ENCODE measurements at regions not wholly inside any gene's neighbourhood (a gene's known extent, or its start where the extent isn't known, plus 50 kb on each side); places are given as distances from the start of the nearest gene placed in this dataset.

GRCh38 chr6:76222189-76222588 is 149.7 kb upstream of the IMPG1 start:
- H3K23me2 ChIP-seq (ENCODE audit: low read depth, low read length): peaks cover 3% of the 10 kb centered on the region; the same call in 1 of the 2 replicates
- H2BK15ac ChIP-seq (ENCODE audit: low read length): no peak overlapping the region
- H3K4ac ChIP-seq (replicated peaks; ENCODE audit: insufficient read length, low read depth, low read length): no peak overlapping the region
- H3K4me1 ChIP-seq (replicated peaks in 1 of 4; ENCODE audit: control insufficient read depth in 3 of 4, insufficient read depth in 4 of 4, low read length in 3 of 4): no peaks in the 10 kb centered on the region
- no peak overlapping the region for H3K4me2 ChIP-seq (ENCODE audit: insufficient read depth in 1 of 2, low read depth in 2 of 2, low read length in 2 of 2)
- no peak overlapping the region for H2BK12ac ChIP-seq (ENCODE audit: low read depth, low read length)
- H3K36me3 ChIP-seq (ENCODE audit: control insufficient read depth in 2 of 4, insufficient read depth in 4 of 4, low read length in 3 of 4): no peaks in the 10 kb centered on the region
- no peak overlapping the region for H3K18ac ChIP-seq (ENCODE audit: extremely low read depth, low read length)
- H2AK5ac ChIP-seq (ENCODE audit: low read depth, low read length): no peak overlapping the region
- H3K23ac ChIP-seq (ENCODE audit: insufficient read length): no peak overlapping the region
- H3K9ac ChIP-seq (replicated peaks in 1 of 4; ENCODE audit: extremely low read depth in 1 of 4, low read depth in 3 of 4, low read length in 3 of 4): no peak overlapping the region
- no peak overlapping the region for H3K56ac ChIP-seq (replicated peaks; ENCODE audit: insufficient read length, low read depth, low read length)
- no peak overlapping the region for H4K91ac ChIP-seq (replicated peaks; ENCODE audit: insufficient read length, low read length)
- no peaks in the 10 kb centered on the region for H3K79me2 ChIP-seq (ENCODE audit: control insufficient read depth in 1 of 2, insufficient read depth in 2 of 2, low read length in 2 of 2)
- H2BK5ac ChIP-seq (ENCODE audit: low read depth, low read length): no peak overlapping the region
- H3K9me3 ChIP-seq (ENCODE audit: insufficient read depth in 2 of 2, low read depth in 1 of 2, low read length in 1 of 2): no peaks in the 10 kb centered on the region
- H2AFZ ChIP-seq (ENCODE audit: low read length): no peak overlapping the region
- H3K79me1 ChIP-seq (ENCODE audit: low read depth, low read length): no peaks in the 10 kb centered on the region
- TF ChIP-seq NANOG (IDR thresholded peaks at IDR 0.05; ENCODE audit: insufficient read depth, low read depth, low read length, poor library complexity, severe bottlenecking): no peak
- no peaks in the 10 kb centered on the region for H3K27me3 ChIP-seq (replicated peaks in 1 of 4; ENCODE audit: control insufficient read depth in 3 of 4, extremely low read depth in 1 of 4, insufficient read depth in 3 of 4, low read length in 3 of 4)
- FAIRE-seq (no peak), DNase-seq (ENCODE audit: low read depth in 1 of 2, low spot score in 2 of 2) (no peak)
- no peak overlapping the region for H3K14ac ChIP-seq (ENCODE audit: insufficient read length)
- CTCF ChIA-PET (ENCODE audit: partially characterized antibody): interaction anchor here (1.2 kb wide), 1 partner anchor 329 kb away, joined by 3 read pairs; no protein-coding TSS in a partner anchor
- H3K4me3 ChIP-seq (ENCODE audit: extremely low read depth in 1 of 4, insufficient read depth in 2 of 4, low read depth in 3 of 4, low read length in 4 of 4): no peak overlapping the region
- H2BK20ac ChIP-seq (ENCODE audit: low read length): no peak overlapping the region
- POLR2A ChIA-PET (ENCODE audit: partially characterized antibody): no interaction called here
- H4K8ac ChIP-seq (ENCODE audit: extremely low read depth, insufficient read depth, low read length): no peak overlapping the region
- H3K27ac ChIP-seq (ENCODE audit: low read depth, low read length): no peak overlapping the region
- H2BK120ac ChIP-seq (replicated peaks; ENCODE audit: low read depth, low read length): no peak overlapping the region
- 87% methylated on average over 2 of the region's 2 CpGs; no CpG with 5 or more reads in 1 of the 2 experiments for WGBS, 2 experiments (ENCODE audit: extremely low coverage in 1 of 2, insufficient coverage in 1 of 2, insufficient read length in 1 of 2, insufficient replicate concordance in 2 of 2, low coverage in 1 of 2, low lambda C conversion rate in 2 of 2, missing lambda C conversion rate in 1 of 2)
- no peak overlapping the region for H4K5ac ChIP-seq (ENCODE audit: insufficient read length, low read depth, low read length)
- H4K20me1 ChIP-seq (replicated peaks in 1 of 2; ENCODE audit: control insufficient read depth in 1 of 2, insufficient read depth in 2 of 2, low read length in 2 of 2): no peaks in the 10 kb centered on the region
